OCI-LY7 (cell line): ENCODE measurements at regions not wholly inside any gene's neighbourhood (a gene's known extent, or its start where the extent isn't known, plus 50 kb on each side); places are given as distances from the start of the nearest gene placed in this dataset.

Experiments used
- CTCF ChIP-seq: fragments of 200-600 bp; sonication (generic); conservative IDR thresholded peaks from 2 replicates; pipeline ENCODE4 v1.5.1; 2014; ENCODE audit warnings: mild to moderate bottlenecking, antibody characterized with exemption, low read length, moderate library complexity, mixed read lengths
- EZH2phosphoT487 ChIP-seq: fragments of 200-600 bp; sonication (generic); IDR thresholded peaks from 2 replicates; pipeline ENCODE4 v1.6.1; 2018; ENCODE audit warnings: low read depth, borderline replicate concordance, mild to moderate bottlenecking, mixed run types, antibody characterized with exemption, low read length, moderate library complexity, mixed read lengths

- TF ChIP-seq CTCF (no peak), EZH2phosphoT487 (no peak)
Measured at GRCh38 chr13:58625703-58626389, 994.3 kb downstream of the PCDH17 start.
